SK-N-SH (cell line): ENCODE measurements at regions not wholly inside any gene's neighbourhood (a gene's known extent, or its start where the extent isn't known, plus 50 kb on each side); places are given as distances from the start of the nearest gene placed in this dataset.

Experiments used
- CTCF ChIA-PET: fragments of 300-600, 350-600 bp; formaldehyde crosslinking; extraction: SDS; loops from one replicate; lab custom pipeline; 2021; lab: Yijun Ruan, JAX
- POLR2A ChIA-PET: fragments of 350-600 bp; sonication (Branson Sonifier 250); formaldehyde crosslinking; extraction: SDS; loops from one replicate; lab custom pipeline; 2020; ENCODE audit warnings: antibody characterized with exemption, inconsistent platforms; lab: Yijun Ruan, JAX
- DNase-seq: peaks from one replicate; pipeline ENCODE4 v3.0.0; 2012
- H2AFZ ChIP-seq: fragments of 200-600 bp; sonication (generic); 2 replicates; pipeline ENCODE4 v1.8.1; 2016; ENCODE audit warnings: antibody characterized with exemption, mild to moderate bottlenecking, low read depth
- H3F3A ChIP-seq: fragments of 200-600 bp; sonication (generic); replicated peaks from 2 replicates; pipeline ENCODE3; 2016; ENCODE audit warnings: antibody characterized with exemption, mild to moderate bottlenecking; ENCODE audit not compliant: insufficient read depth
- H3K27ac ChIP-seq, 2 experiments: fragments of 200-500 bp in 1 of 2; fragments of 200-600 bp in 1 of 2; sonication (Bioruptor generic) in 1 of 2; sonication (generic), shearing (Covaris generic) in 1 of 2; 2 replicates each; pipeline versions ENCODE4 v1.5.1 to v1.6.1; 2014 to 2016; ENCODE audit warnings: low read depth in 2 of 2, inconsistent platforms in 1 of 2, low read length in 1 of 2, mild to moderate bottlenecking in 1 of 2, mixed read lengths in 1 of 2
- H3K27me3 ChIP-seq: fragments of 200-600 bp; sonication (generic), shearing (Covaris generic); 2 replicates; pipeline ENCODE4 v1.6.1; 2016; ENCODE audit warnings: mixed run types; ENCODE audit not compliant: insufficient read depth
- H3K36me3 ChIP-seq, 2 experiments: fragments of 200-500 bp in 1 of 2; fragments of 200-600 bp in 1 of 2; sonication (Bioruptor generic) in 1 of 2; sonication (generic) in 1 of 2; replicated peaks in 1 of 2; 2 replicates each; pipeline versions ENCODE3 to v1.5.1; 2014 to 2016; ENCODE audit warnings: low read length in 1 of 2, mild to moderate bottlenecking in 1 of 2; ENCODE audit not compliant: insufficient read depth in 2 of 2, control insufficient read depth in 1 of 2
- H3K4me1 ChIP-seq, 2 experiments: fragments of 200-500 bp in 1 of 2; fragments of 200-600 bp in 1 of 2; sonication (Bioruptor generic) in 1 of 2; sonication (generic), shearing (Covaris generic) in 1 of 2; 2 replicates each; pipeline versions ENCODE4 v1.5.1 to v1.6.1; 2014 to 2016; ENCODE audit warnings: low read depth in 1 of 2, low read length in 1 of 2, mixed run types in 1 of 2; ENCODE audit not compliant: insufficient read depth in 2 of 2, control insufficient read depth in 1 of 2
- H3K4me2 ChIP-seq: fragments of 200-600 bp; sonication (generic), shearing (Covaris generic); 2 replicates; pipeline ENCODE4 v1.6.1; 2017; ENCODE audit warnings: mixed run types
- H3K4me3 ChIP-seq, 2 experiments: fragments of 200-500 bp in 1 of 2; fragments of 200-600 bp in 1 of 2; sonication (Bioruptor generic) in 1 of 2; sonication (generic), shearing (Covaris generic) in 1 of 2; 2 replicates each; pipeline versions ENCODE4 v1.5.1 to v1.8.1; 2014 to 2016; ENCODE audit warnings: low read depth in 2 of 2, inconsistent platforms in 1 of 2, low read length in 1 of 2, mild to moderate bottlenecking in 1 of 2, mixed read lengths in 1 of 2, moderate library complexity in 1 of 2
- H3K79me2 ChIP-seq: fragments of 200-600 bp; sonication (generic); 2 replicates; pipeline ENCODE4 v1.8.1; 2017; ENCODE audit warnings: mild to moderate bottlenecking; ENCODE audit not compliant: insufficient read depth
- H3K9ac ChIP-seq: fragments of 200-600 bp; sonication (generic); 2 replicates; pipeline ENCODE4 v1.6.1; 2017; ENCODE audit warnings: mixed run types
- H3K9me2 ChIP-seq: fragments of 200-600 bp; sonication (generic); 2 replicates; pipeline ENCODE4 v1.6.1; 2017; ENCODE audit warnings: mixed run types
- H3K9me3 ChIP-seq: fragments of 200-600 bp; sonication (generic); 2 replicates; pipeline ENCODE4 v1.6.1; 2017; ENCODE audit warnings: mixed run types, mild to moderate bottlenecking, moderate library complexity
- H4K20me1 ChIP-seq: fragments of 200-600 bp; sonication (generic); 2 replicates; pipeline ENCODE4 v1.6.1; 2017; ENCODE audit warnings: mild to moderate bottlenecking, mixed run types; ENCODE audit not compliant: insufficient read depth
- CHD2 ChIP-seq: fragments of 150-350 bp; IDR thresholded peaks from 2 replicates; pipeline ENCODE4 v1.6.1; 2018; ENCODE audit warnings: low read length; ENCODE audit not compliant: partially characterized antibody
- EP300 ChIP-seq, 2 experiments: IDR thresholded peaks; 2 replicates each; pipeline versions ENCODE4 v1.4.0 to v1.6.1; 2012; ENCODE audit warnings: borderline replicate concordance in 1 of 2, low read depth in 1 of 2, low read length in 1 of 2
- FOSL2 ChIP-seq: IDR thresholded peaks from 2 replicates; pipeline ENCODE4 v1.4.0; 2012; ENCODE audit warnings: low read depth, mild to moderate bottlenecking, moderate library complexity, borderline replicate concordance
- FOXJ3 ChIP-seq: sonication (generic); formaldehyde crosslinking; IDR thresholded peaks from 2 replicates; pipeline ENCODE4 v1.5.1; 2020; ENCODE audit warnings: mild to moderate bottlenecking, missing genetic modification reagents
- FOXM1 ChIP-seq: IDR thresholded peaks from 2 replicates; pipeline ENCODE4 v1.4.0; 2012; ENCODE audit warnings: low read depth, mild to moderate bottlenecking
- GABPA ChIP-seq: IDR thresholded peaks from 2 replicates; pipeline ENCODE4 v1.4.0; 2012; ENCODE audit warnings: low read depth, mild to moderate bottlenecking
- GATA2 ChIP-seq: sonication (generic); formaldehyde crosslinking; IDR thresholded peaks from 2 replicates; pipeline ENCODE4 v1.5.0; 2020; ENCODE audit warnings: mild to moderate bottlenecking, missing genetic modification reagents
- JUND ChIP-seq: IDR thresholded peaks from 2 replicates; pipeline ENCODE4 v1.4.0; 2012
- MEF2A ChIP-seq: IDR thresholded peaks from 2 replicates; pipeline ENCODE4 v1.4.0; 2012; ENCODE audit warnings: low read depth, borderline replicate concordance
- MXI1 ChIP-seq: IDR thresholded peaks from 2 replicates; pipeline ENCODE4 v1.6.1; 2012; ENCODE audit warnings: mild to moderate bottlenecking, low read depth, low read length, improper control_type of control experiment
- NFIC ChIP-seq: IDR thresholded peaks from 2 replicates; pipeline ENCODE4 v1.4.0; 2012; ENCODE audit warnings: borderline replicate concordance
- NRF1 ChIP-seq: IDR thresholded peaks from 2 replicates; pipeline ENCODE4 v1.6.1; 2012; ENCODE audit warnings: low read depth, mild to moderate bottlenecking, low read length
- POLR2AphosphoS5 ChIP-seq: IDR thresholded peaks from 2 replicates; pipeline ENCODE4 v1.6.1; 2012; ENCODE audit warnings: low read depth, low read length
- RAD21 ChIP-seq: IDR thresholded peaks from 2 replicates; pipeline ENCODE4 v1.6.1; 2012; ENCODE audit warnings: mild to moderate bottlenecking, low read length
- RCOR1 ChIP-seq: fragments of 150-350 bp; IDR thresholded peaks from 2 replicates; pipeline ENCODE4 v1.6.1; 2017; ENCODE audit warnings: antibody characterized with exemption, low read length
- SMC3 ChIP-seq: IDR thresholded peaks from 2 replicates; pipeline ENCODE4 v1.6.1; 2012; ENCODE audit warnings: low read depth, low read length, improper control_type of control experiment
- TCF12 ChIP-seq: IDR thresholded peaks from 2 replicates; pipeline ENCODE4 v1.4.0; 2012
- TEAD4 ChIP-seq: IDR thresholded peaks from 2 replicates; pipeline ENCODE4 v1.4.0; 2012; ENCODE audit warnings: mild to moderate bottlenecking, borderline replicate concordance; ENCODE audit not compliant: insufficient read depth
- YY1 ChIP-seq: IDR thresholded peaks from 2 replicates; pipeline ENCODE4 v1.4.0; 2012; ENCODE audit warnings: low read depth, mild to moderate bottlenecking
- WGBS: methylation state at CpG from one replicate; pipeline ENCODE4 v1.1.6; 2017; ENCODE audit warnings: low lambda C conversion rate; 5-methylcytosine and 5-hydroxymethylcytosine counted together
- TF ChIP-seq, protein P1 (sequence below): IDR thresholded peaks from 2 replicates; pipeline ENCODE4 v1.4.0; 2012; ENCODE audit warnings: low read depth
- TF ChIP-seq, protein P2 (sequence below): fragments of 200-600 bp; sonication (generic); IDR thresholded peaks from 2 replicates; pipeline ENCODE4 v1.6.1; 2017; ENCODE audit warnings: antibody characterized with exemption, mild to moderate bottlenecking, moderate library complexity
- TF ChIP-seq, protein P3 (sequence below): IDR thresholded peaks from 2 replicates; pipeline ENCODE4 v1.4.0; 2012; ENCODE audit warnings: low read depth, borderline replicate concordance
- TF ChIP-seq, protein P4 (sequence below): IDR thresholded peaks from 2 replicates; pipeline ENCODE4 v1.6.1; 2012; ENCODE audit warnings: mild to moderate bottlenecking, low read depth, low read length, moderate library complexity
- TF ChIP-seq, protein P5 (sequence below): fragments of 150-350 bp; IDR thresholded peaks from 2 replicates; pipeline ENCODE4 v1.6.1; 2016; ENCODE audit warnings: mild to moderate bottlenecking, low read depth, low read length

DNA sequence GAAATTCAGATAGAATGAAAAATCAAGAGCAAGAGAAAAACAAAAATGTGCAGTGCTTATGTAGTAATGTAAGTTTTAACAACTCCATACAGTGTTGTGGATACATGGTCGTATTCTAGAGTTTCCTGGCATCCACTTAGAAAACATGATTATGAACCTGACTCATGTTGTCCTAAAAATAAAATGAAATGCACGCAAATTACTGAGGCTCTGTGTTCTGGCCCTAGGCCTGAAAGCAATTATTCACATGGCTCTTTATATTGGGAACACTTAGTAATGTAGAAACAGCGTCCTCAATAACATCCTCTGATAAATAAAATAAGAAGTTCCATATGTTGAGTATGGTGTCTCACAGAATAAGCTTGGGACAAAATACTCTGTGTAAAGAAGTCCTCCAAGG lies 200.2 kb upstream of the SEMA3E start:
- Histone ChIP-seq H3K4me3 (no peak overlapping the region), H4K20me1 (no peaks in the 10 kb centered on the region), H3K27me3 (no peaks in the 10 kb centered on the region), H3K36me3 (no peaks in the 10 kb centered on the region), H3K9me2 (no peaks in the 10 kb centered on the region), H3K27ac (peak overlapping the region; percentile 39 to 48; a peak in 2 of 4 replicates), H3K4me1 (peaks cover 0 to 7% of the 10 kb centered on the region in 2 experiments; a peak in 3 of 4 replicates), H3K4me2 (no peak overlapping the region), H3F3A (peaks cover 4% of the 10 kb centered on the region), H3K79me2 (no peaks in the 10 kb centered on the region), H2AFZ (peak overlapping the region; percentile 8; the same call in 1 of the 2 replicates), H3K9ac (no peak overlapping the region), H3K9me3 (no peaks in the 10 kb centered on the region)
- DNase-seq: no peak
- ChIA-PET CTCF (interaction anchor here (1.1 kb wide), 1 partner anchor 28 kb away, joined by 3 read pairs; no protein-coding TSS in a partner anchor), POLR2A (no interaction called here)
- TF ChIP-seq NRF1: no peak
- TF ChIP-seq GATA2 (CRISPR knock-in tag): no peak
- TF ChIP-seq FOXM1: no peak
- TF ChIP-seq POLR2AphosphoS5: no peak
- peak; percentile 15; the same call in 1 of the 2 replicates for TF ChIP-seq FOSL2
- TF ChIP-seq MEF2A: peak; percentile 67
- TF ChIP-seq MXI1: no peak
- TF ChIP-seq NFIC: peak; percentile 34; the same call in 1 of the 2 replicates
- TF ChIP-seq TEAD4: no peak
- peak; percentile 50; the same call in 1 of the 2 replicates for TF ChIP-seq RCOR1
- TF ChIP-seq EP300 (IDR thresholded peaks at IDR 0.05; ENCODE audit: borderline replicate concordance in 1 of 2, low read depth in 1 of 2, low read length in 1 of 2): peak in 1 of 2 experiments; percentile 44; a peak in 1 of 4 replicates
- TF ChIP-seq CHD2: no peak
- TF ChIP-seq, protein P1, sequence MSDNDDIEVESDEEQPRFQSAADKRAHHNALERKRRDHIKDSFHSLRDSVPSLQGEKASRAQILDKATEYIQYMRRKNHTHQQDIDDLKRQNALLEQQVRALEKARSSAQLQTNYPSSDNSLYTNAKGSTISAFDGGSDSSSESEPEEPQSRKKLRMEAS: no peak
- no peak; the same call in 1 of the 2 replicates for TF ChIP-seq TCF12
- TF ChIP-seq, protein P2, sequence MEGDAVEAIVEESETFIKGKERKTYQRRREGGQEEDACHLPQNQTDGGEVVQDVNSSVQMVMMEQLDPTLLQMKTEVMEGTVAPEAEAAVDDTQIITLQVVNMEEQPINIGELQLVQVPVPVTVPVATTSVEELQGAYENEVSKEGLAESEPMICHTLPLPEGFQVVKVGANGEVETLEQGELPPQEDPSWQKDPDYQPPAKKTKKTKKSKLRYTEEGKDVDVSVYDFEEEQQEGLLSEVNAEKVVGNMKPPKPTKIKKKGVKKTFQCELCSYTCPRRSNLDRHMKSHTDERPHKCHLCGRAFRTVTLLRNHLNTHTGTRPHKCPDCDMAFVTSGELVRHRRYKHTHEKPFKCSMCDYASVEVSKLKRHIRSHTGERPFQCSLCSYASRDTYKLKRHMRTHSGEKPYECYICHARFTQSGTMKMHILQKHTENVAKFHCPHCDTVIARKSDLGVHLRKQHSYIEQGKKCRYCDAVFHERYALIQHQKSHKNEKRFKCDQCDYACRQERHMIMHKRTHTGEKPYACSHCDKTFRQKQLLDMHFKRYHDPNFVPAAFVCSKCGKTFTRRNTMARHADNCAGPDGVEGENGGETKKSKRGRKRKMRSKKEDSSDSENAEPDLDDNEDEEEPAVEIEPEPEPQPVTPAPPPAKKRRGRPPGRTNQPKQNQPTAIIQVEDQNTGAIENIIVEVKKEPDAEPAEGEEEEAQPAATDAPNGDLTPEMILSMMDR: no peak
- WGBS: 5% methylated on average over 3 of the region's 3 CpGs

DNA sequence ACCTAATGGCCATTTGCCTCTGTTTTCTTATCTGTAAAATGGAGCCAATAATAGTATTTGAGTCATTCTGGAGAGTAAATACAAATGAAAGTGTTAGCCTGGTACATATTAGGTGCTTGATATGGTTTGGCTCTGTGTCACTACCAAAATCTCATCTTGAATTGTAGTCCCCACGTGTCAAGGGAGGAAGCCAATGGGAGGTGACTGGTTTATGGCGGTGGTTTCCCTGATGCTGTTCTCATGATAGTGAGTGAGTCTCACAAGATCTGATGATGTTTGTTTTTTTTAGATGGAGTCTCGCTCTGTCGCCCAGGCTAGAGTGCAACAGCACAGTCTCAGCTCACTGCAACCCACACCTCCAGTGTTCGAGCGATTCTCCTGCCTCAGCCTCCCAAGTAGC lies 194.0 kb upstream of the SEMA3E start:
- no peak overlapping the region for H3K4me3 ChIP-seq
- no peak for DNase-seq
- no peak overlapping the region for H3K4me2 ChIP-seq
- no peaks in the 10 kb centered on the region for H3K79me2 ChIP-seq
- H3K9me2 ChIP-seq: no peaks in the 10 kb centered on the region
- no peaks in the 10 kb centered on the region for H3F3A ChIP-seq
- no peaks in the 10 kb centered on the region for H3K36me3 ChIP-seq
- H3K9me3 ChIP-seq: no peaks in the 10 kb centered on the region
- no peaks in the 10 kb centered on the region; a peak in 1 of 4 replicates for H3K4me1 ChIP-seq
- H3K27me3 ChIP-seq: no peaks in the 10 kb centered on the region
- H3K27ac ChIP-seq: no peak overlapping the region
- ChIA-PET CTCF (interaction anchor here (1.3 kb wide), 1 partner anchor 11 kb away, joined by 3 read pairs; no protein-coding TSS in a partner anchor), POLR2A (no interaction called here)
- no peak overlapping the region for H3K9ac ChIP-seq
- H2AFZ ChIP-seq: no peak overlapping the region
- 85% methylated on average over 6 of the region's 6 CpGs for WGBS
- no peaks in the 10 kb centered on the region for H4K20me1 ChIP-seq
- no peak for TF ChIP-seq GABPA
- TF ChIP-seq, protein P3, sequence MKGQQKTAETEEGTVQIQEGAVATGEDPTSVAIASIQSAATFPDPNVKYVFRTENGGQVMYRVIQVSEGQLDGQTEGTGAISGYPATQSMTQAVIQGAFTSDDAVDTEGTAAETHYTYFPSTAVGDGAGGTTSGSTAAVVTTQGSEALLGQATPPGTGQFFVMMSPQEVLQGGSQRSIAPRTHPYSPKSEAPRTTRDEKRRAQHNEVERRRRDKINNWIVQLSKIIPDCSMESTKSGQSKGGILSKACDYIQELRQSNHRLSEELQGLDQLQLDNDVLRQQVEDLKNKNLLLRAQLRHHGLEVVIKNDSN: no peak
- TF ChIP-seq, protein P4, sequence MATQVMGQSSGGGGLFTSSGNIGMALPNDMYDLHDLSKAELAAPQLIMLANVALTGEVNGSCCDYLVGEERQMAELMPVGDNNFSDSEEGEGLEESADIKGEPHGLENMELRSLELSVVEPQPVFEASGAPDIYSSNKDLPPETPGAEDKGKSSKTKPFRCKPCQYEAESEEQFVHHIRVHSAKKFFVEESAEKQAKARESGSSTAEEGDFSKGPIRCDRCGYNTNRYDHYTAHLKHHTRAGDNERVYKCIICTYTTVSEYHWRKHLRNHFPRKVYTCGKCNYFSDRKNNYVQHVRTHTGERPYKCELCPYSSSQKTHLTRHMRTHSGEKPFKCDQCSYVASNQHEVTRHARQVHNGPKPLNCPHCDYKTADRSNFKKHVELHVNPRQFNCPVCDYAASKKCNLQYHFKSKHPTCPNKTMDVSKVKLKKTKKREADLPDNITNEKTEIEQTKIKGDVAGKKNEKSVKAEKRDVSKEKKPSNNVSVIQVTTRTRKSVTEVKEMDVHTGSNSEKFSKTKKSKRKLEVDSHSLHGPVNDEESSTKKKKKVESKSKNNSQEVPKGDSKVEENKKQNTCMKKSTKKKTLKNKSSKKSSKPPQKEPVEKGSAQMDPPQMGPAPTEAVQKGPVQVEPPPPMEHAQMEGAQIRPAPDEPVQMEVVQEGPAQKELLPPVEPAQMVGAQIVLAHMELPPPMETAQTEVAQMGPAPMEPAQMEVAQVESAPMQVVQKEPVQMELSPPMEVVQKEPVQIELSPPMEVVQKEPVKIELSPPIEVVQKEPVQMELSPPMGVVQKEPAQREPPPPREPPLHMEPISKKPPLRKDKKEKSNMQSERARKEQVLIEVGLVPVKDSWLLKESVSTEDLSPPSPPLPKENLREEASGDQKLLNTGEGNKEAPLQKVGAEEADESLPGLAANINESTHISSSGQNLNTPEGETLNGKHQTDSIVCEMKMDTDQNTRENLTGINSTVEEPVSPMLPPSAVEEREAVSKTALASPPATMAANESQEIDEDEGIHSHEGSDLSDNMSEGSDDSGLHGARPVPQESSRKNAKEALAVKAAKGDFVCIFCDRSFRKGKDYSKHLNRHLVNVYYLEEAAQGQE: no peak
- no peak for TF ChIP-seq RAD21
- TF ChIP-seq YY1: no peak
- TF ChIP-seq, protein P5, sequence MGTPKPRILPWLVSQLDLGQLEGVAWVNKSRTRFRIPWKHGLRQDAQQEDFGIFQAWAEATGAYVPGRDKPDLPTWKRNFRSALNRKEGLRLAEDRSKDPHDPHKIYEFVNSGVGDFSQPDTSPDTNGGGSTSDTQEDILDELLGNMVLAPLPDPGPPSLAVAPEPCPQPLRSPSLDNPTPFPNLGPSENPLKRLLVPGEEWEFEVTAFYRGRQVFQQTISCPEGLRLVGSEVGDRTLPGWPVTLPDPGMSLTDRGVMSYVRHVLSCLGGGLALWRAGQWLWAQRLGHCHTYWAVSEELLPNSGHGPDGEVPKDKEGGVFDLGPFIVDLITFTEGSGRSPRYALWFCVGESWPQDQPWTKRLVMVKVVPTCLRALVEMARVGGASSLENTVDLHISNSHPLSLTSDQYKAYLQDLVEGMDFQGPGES: no peak
- no peak for TF ChIP-seq FOXJ3 (CRISPR knock-in tag)
- TF ChIP-seq MXI1: no peak
- TF ChIP-seq SMC3: no peak
- TF ChIP-seq JUND: no peak
